ENCODE measurements at regions not wholly inside any gene's neighbourhood (a gene's known extent, or its start where the extent isn't known, plus 50 kb on each side); places are given as distances from the start of the nearest gene placed in this dataset.
"Not testable (repeated sequence)": the region's sequence is repeated elsewhere in the genome, so short reads cannot be mapped to it uniquely, and the experiment has no call there.

GRCh38 chr10:109030581-109031210, 892.6 kb downstream of the XPNPEP1 start:
- DNase-seq: no peak

- no peak for DNase-seq
Measured at GRCh38 chr10:109029870-109030269, 893.4 kb downstream of the XPNPEP1 start.

DNA sequence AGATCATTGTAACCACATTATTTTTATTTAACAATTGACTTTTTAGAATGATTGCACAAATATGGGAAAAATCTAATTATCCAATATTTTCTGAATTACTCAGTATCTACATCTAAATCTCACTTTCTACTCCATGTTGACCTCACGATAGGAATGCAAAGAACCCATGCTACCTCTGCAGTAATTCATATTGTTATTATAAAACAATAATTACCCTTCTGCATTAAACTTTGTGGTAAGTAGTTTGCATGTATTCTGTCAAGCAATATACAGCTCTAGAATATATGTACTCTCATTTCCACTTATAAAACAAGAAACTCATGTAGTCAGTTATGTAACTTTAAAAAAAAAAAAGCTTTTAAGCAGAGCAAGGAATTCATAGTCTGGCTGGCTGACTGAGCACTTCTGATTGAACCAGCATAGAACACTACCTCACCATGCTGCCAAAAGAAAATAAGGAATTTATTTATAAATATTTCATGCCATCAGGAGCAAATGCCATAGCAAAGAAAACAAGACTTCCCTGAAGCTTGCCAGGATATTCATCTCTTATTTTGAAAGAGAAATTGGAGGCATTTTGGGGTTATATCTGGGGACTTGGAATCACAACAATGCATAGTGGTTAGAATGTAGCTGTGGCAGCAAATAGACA, 895.7 kb downstream of the XPNPEP1 start:
- DNase-seq: no peak

- no peak for DNase-seq
Measured at GRCh38 chr10:109025172-109025571, 898.1 kb downstream of the XPNPEP1 start.

DNA sequence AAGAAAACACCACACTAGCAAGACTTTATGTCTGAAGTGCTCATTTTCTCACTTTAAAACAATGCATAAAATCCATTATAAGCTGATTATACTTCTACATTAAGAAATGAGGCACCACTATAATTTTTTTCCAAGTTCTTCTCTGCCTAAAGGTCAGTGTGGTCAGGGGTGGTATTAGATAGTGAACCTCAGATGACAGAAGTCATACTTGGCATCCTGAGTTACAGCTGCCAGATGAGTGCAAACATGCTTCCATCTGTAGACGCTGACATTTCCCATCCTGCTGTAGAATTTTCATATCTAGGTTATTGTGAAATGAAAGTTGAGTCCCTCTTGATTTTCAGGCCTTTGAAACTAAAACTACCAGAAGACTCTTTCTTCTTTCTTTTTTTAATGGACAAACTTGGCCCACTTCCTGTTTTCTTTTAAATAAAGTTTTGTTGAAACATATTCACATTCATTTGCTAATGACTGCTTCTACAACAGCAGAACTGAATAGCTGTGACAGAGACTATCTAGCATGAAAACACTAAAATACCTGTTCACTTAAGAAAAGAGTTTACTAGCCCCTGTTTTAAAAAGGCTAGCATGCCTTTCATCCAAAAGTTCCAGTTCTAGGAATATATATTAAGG, 900.8 kb downstream of the XPNPEP1 start:
- DNase-seq: no peak

- DNase-seq: peak in 1 of 2 experiments; percentile 11
Measured at GRCh38 chr10:109019001-109019424, 904.3 kb downstream of the XPNPEP1 start.

- DNase-seq: no peak
Measured at GRCh38 chr10:109007514-109007913, 915.8 kb downstream of the XPNPEP1 start.

GRCh38 chr10:108990441-108990840, 932.9 kb downstream of the XPNPEP1 start:
- no peak for DNase-seq

DNA sequence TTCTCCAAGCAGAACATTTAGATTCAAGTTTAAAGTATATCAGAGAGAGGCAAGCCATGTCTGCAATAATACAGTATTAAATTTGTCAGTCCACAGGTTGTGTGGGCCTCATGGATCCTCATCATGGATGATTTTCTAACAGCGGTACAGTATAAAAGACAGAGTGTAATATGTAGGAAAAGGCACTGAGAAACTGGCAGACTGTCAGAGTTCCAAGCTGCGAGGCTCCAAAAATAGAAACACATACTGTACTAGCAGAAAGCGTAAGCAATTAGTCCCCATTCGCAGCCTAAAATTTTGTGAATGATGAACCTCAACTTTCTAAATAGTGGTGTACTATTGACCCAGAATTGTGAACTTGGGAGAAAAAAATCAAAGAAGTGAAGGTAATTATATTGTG, 933.3 kb downstream of the XPNPEP1 start:
- no peak for DNase-seq

- DNase-seq: no peak
Measured at GRCh38 chr10:108982159-108982558, 941.2 kb downstream of the XPNPEP1 start.

GRCh38 chr10:108980869-108981268, 942.4 kb downstream of the XPNPEP1 start:
- no peak for DNase-seq

GRCh38 chr10:108975459-108976058, 947.8 kb downstream of the XPNPEP1 start:
- no peak for DNase-seq

- no peak for DNase-seq
Measured at GRCh38 chr10:108970016-108970415, 953.3 kb downstream of the XPNPEP1 start.

GRCh38 chr10:108966411-108966810, 956.9 kb downstream of the XPNPEP1 start:
- DNase-seq: no peak

- DNase-seq: no peak
Measured at GRCh38 chr10:108966005-108966404, 957.3 kb downstream of the XPNPEP1 start.

GRCh38 chr10:108962172-108962571, 961.1 kb downstream of the XPNPEP1 start:
- DNase-seq: no peak

DNA sequence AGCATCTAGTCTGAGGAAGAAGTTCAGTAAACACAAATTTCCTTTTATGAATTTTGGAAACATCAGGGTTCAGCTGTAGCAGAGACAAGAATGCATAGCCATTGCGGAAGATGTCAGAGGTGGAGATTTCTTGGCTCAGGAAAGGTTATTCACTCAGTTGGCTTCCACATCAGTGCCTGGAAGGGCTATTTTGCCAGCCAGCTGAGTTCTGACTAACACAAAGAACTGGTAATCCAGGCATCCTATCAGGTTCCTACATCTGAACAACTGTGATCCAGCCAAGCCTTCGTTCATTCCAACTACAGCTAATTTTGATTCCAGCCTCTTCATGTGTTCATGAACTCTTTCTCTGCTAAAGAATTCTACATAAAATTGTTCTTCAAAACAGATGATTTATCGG, 965.6 kb downstream of the XPNPEP1 start:
- no peak for DNase-seq

DNA sequence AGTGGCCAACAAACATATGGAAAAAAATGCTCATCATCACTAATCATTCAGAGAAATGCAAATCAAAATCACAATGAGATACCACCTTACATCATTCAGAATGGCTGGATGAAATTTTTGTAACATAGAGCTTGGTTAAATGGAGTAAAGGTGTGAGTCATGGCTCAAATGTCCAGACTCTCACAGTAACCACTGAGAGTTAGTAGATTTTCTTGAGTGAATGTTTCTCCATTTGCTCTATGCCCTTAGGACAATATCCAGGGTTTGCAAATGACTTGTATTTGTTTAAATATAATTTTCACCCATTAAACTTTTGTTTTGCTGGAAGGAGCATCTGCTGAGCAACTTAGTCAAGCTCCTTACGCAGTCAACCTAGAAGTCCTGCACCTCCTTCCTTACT, 967.2 kb downstream of the XPNPEP1 start:
- DNase-seq: no peak

GRCh38 chr10:108920029-108920428, 1003.3 kb downstream of the XPNPEP1 start:
- not testable (repeated sequence) for DNase-seq

DNA sequence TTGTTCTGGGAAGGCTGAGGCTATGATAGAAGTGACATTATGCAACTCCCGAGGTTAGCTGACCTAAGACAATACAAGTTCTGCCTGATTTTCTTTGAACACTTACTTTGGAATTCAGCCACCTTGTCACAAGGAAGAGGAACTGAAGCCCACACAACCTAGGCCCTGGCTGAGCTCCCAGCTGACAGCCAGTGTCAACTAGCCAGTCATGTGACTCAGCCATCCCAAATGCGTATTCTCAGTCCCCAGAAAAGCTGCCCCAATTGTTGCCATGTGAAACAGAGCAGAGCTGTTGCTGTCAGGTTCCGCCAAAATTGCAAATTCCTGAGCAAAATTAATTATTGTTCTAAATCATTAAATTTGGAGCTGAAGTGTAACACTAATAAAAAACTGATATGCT, 1010.0 kb downstream of the XPNPEP1 start:
- DNase-seq: no peak

- DNase-seq: peak; percentile 4 to 10
Measured at GRCh38 chr10:108911814-108912541, 1011.3 kb downstream of the XPNPEP1 start.

DNA sequence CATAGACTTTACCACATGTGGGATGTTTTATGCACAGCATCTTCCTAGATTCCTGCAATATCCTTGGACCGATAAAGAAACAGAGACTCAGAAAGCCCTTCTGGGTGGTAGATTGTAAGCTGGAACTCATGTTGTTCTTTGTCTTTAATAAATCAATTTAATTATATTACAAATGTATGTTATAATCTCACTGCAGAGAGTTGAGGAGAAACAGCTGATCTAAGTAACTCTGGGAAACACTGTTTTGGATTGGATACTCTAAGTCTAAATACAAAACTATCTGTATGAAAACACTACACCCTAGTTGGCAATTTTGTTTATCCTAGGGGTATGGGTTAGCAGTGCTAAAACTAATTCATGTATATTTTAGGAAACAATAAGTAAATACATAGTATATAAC, 1015.2 kb downstream of the XPNPEP1 start:
- no peak for DNase-seq

GRCh38 chr10:108905821-108906220, 1017.5 kb downstream of the XPNPEP1 start:
- no peak for DNase-seq
